Pancreas (tissue), 10 donors: ENCODE measurements at regions not wholly inside any gene's neighbourhood (a gene's known extent, or its start where the extent isn't known, plus 50 kb on each side); places are given as distances from the start of the nearest gene placed in this dataset.

Experiments used
- ATAC-seq, 4 donors: fragments of 200-7000 bp; cut with Tn5 transposase; one replicate each; pipeline versions ENCODE4 v1.8.0 to v1.9.1; 2020; ENCODE audit warnings: mild to moderate bottlenecking in 4 of 4, moderate library complexity in 4 of 4
- DNase-seq, 6 donors: peaks; one replicate each; pipeline ENCODE4 v3.0.0-alpha.2; 2020
- FAIRE-seq: peaks from 2 replicates; lab custom pipeline; 2012; peaks lifted over from hg19 to GRCh38; lab: Jason Lieb, UNC
- H3K27ac ChIP-seq, 4 donors: fragments of 200-600 bp; sonication (generic); 1 replicate in 3 of 4; 2 replicates in 1 of 4; pipeline versions ENCODE4 v1.5.0 to v1.8.0; 2020
- H3K27me3 ChIP-seq, 4 donors: fragments of 200-600 bp; one replicate each; pipeline ENCODE4 v1.8.0; 2021
- H3K36me3 ChIP-seq, 3 donors: fragments of 200-600 bp; sonication (generic) in 1 of 3; one replicate each; pipeline versions ENCODE4 v1.5.0 to v1.8.0; 2020 to 2021
- H3K4me1 ChIP-seq, 3 donors: fragments of 200-600 bp; one replicate each; pipeline ENCODE4 v1.8.0; 2021
- H3K4me3 ChIP-seq, 4 donors: fragments of 200-600 bp; sonication (generic) in 2 of 4; one replicate each; pipeline versions ENCODE4 v1.5.0 to v1.8.0; 2020 to 2021
- H3K9me3 ChIP-seq, 4 donors: fragments of 200-600 bp; one replicate each; pipeline ENCODE4 v1.8.0; 2021
- CTCF ChIP-seq, 4 donors: fragments of 200-600 bp; sonication (generic) in 3 of 4; IDR thresholded peaks; one replicate each; pipeline versions ENCODE4 v1.5.0 to v1.8.0; 2021; ENCODE audit warnings: antibody characterized with exemption in 4 of 4
- WGBS, 2 donors: extraction: QIAGEN DNeasy Blood & Tissue Kit; methylation state at CpG; one replicate each; pipeline ENCODE4 v1.1.7; 2013; 5-methylcytosine and 5-hydroxymethylcytosine counted together
- intact Hi-C, 3 donors: fragments of 100-400 bp; cut with DNase I; formaldehyde crosslinking; loops; one replicate each; pipeline versions ENCODE4 v1.11.1 to v1.14.2; 2022
- donor health status: healthy with polysubstance abuse.
- donor health status: DM: no; HTN: no; CAD: no; lungs with moderate emphysema.
- donor health status: DM: no; HTN: no; CAD: no.
- donor health status: control.
- donor health status: control.
- donor health status: Bipolar disorder and iron deficiency.
- donor health status: DM: yes; HTN: yes; CAD: no.
- donor health status: DM: no; HTN: no; CAD: no.
- donor health status: DM: no; HTN: no; CAD: no.
- donor health status: DM: yes; HTN: yes; CAD: no.

GRCh38 chr16:50861970-50862411 lies 120.1 kb downstream of the CYLD start:
- intact Hi-C loops = no loop called here
- 47 to 59% methylated on average over 4 of the region's 4 CpGs for WGBS, 2 donors
- no peak for DNase-seq
- no peak for TF ChIP-seq CTCF (IDR thresholded peaks at IDR 0.05)
- peak in 2 of 4 donors; percentile 23 to 44 for ATAC-seq
- Histone ChIP-seq H3K4me1 (no peaks in the 10 kb centered on the region), H3K36me3 (no peaks in the 10 kb centered on the region), H3K9me3 (no peaks in the 10 kb centered on the region), H3K27ac (no peak overlapping the region), H3K4me3 (no peak overlapping the region), H3K27me3 (no peaks in the 10 kb centered on the region)
- no peak for FAIRE-seq

GRCh38 chr16:50861451-50861850 lies 119.6 kb downstream of the CYLD start:
- DNase-seq (no peak), ATAC-seq (no peak), FAIRE-seq (no peak)
- no peaks in the 10 kb centered on the region for H3K4me1 ChIP-seq
- intact Hi-C loops = no loop called here
- 78 to 79% methylated on average over 4 of the region's 4 CpGs for WGBS, 2 donors
- no peaks in the 10 kb centered on the region for H3K36me3 ChIP-seq
- H3K9me3 ChIP-seq = no peaks in the 10 kb centered on the region
- no peak overlapping the region for H3K4me3 ChIP-seq
- TF ChIP-seq CTCF (IDR thresholded peaks at IDR 0.05) = no peak
- no peaks in the 10 kb centered on the region for H3K27me3 ChIP-seq
- H3K27ac ChIP-seq = no peak overlapping the region

GRCh38 chr16:50859628-50860360 lies 117.9 kb downstream of the CYLD start:
- FAIRE-seq (no peak), ATAC-seq (no peak), DNase-seq (no peak)
- Histone ChIP-seq H3K36me3 (no peaks in the 10 kb centered on the region), H3K4me1 (no peaks in the 10 kb centered on the region), H3K27me3 (no peaks in the 10 kb centered on the region), H3K27ac (no peak overlapping the region), H3K4me3 (no peak overlapping the region), H3K9me3 (no peaks in the 10 kb centered on the region)
- no peak for TF ChIP-seq CTCF (IDR thresholded peaks at IDR 0.05)
- intact Hi-C loops = no loop called here
- 75 to 80% methylated on average over 12 of the region's 12 CpGs for WGBS, 2 donors

- no peak overlapping the region for H3K4me3 ChIP-seq
- FAIRE-seq (no peak), ATAC-seq (no peak)
Measured at GRCh38 chr16:50858877-50859627, 117.2 kb downstream of the CYLD start.

More at GRCh38 chr16:50858877-50859627, 117.2 kb downstream of the CYLD start:
- Histone ChIP-seq H3K27ac (no peak overlapping the region), H3K27me3 (no peaks in the 10 kb centered on the region), H3K9me3 (no peaks in the 10 kb centered on the region), H3K36me3 (no peaks in the 10 kb centered on the region), H3K4me1 (no peaks in the 10 kb centered on the region)
- DNase-seq = no peak
- WGBS, 2 donors = 54 to 72% methylated on average over 7 to 9 of the region's 10 CpGs
- no peak for TF ChIP-seq CTCF (IDR thresholded peaks at IDR 0.05)
- intact Hi-C loops = no loop called here
